PFSK-1 (cell line): ENCODE measurements at regions not wholly inside any gene's neighbourhood (a gene's known extent, or its start where the extent isn't known, plus 50 kb on each side); places are given as distances from the start of the nearest gene placed in this dataset.

ENCODE experiments used
- FOXP2 ChIP-seq: optimal IDR thresholded peaks from 2 replicates; pipeline ENCODE3; 2011; ENCODE audit warnings: borderline replicate concordance, control low read depth, inconsistent platforms; ENCODE audit not compliant: insufficient read depth; ENCODE audit errors: extremely low read length, extremely low read depth
- POLR2AphosphoS5 ChIP-seq: IDR thresholded peaks from 2 replicates; pipeline ENCODE4 v1.6.1; 2012; ENCODE audit warnings: low read depth, mild to moderate bottlenecking, control low read depth, low read length, moderate library complexity
- SIN3A ChIP-seq: IDR thresholded peaks from 2 replicates; pipeline ENCODE4 v1.6.1; 2012; ENCODE audit warnings: mild to moderate bottlenecking, low read length, moderate library complexity, borderline replicate concordance; ENCODE audit not compliant: insufficient read depth
- TAF1 ChIP-seq: IDR thresholded peaks from 2 replicates; pipeline ENCODE4 v1.6.1; 2012; ENCODE audit warnings: low read length, control low read depth, borderline replicate concordance; ENCODE audit not compliant: insufficient read depth
- TF ChIP-seq, protein P1 (sequence below), 2 experiments: IDR thresholded peaks; 2 replicates each; pipeline versions ENCODE4 v1.6.1 to v1.8.0; 2011 to 2012; ENCODE audit warnings: low read depth in 2 of 2, low read length in 2 of 2, control low read depth in 1 of 2, inconsistent platforms in 1 of 2, mild to moderate bottlenecking in 1 of 2, moderate library complexity in 1 of 2; ENCODE audit not compliant: insufficient read depth in 1 of 2

DNA sequence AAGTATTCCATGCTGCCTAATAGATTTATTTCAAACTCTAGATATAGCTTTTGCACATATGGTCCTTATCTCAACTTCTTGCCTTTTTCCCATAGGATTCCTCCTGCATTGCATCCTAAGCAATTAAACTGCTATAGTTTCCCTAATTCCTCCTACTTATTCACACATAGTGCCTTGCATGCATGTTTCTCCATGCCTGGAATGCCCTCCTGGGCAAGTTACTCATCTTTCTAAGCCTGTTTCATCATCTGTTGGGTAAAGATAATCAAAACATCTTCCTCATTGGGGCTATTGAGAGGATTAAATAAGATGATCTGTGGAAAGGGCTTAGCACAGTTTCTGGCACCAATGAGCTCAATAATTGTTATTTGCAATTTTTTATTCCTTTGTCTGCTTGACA is 726.5 kb downstream of the SLC4A3 start:
- TF ChIP-seq POLR2AphosphoS5 (no peak), FOXP2 (no peak), SIN3A (no peak), TAF1 (no peak)
- TF ChIP-seq, protein P1, sequence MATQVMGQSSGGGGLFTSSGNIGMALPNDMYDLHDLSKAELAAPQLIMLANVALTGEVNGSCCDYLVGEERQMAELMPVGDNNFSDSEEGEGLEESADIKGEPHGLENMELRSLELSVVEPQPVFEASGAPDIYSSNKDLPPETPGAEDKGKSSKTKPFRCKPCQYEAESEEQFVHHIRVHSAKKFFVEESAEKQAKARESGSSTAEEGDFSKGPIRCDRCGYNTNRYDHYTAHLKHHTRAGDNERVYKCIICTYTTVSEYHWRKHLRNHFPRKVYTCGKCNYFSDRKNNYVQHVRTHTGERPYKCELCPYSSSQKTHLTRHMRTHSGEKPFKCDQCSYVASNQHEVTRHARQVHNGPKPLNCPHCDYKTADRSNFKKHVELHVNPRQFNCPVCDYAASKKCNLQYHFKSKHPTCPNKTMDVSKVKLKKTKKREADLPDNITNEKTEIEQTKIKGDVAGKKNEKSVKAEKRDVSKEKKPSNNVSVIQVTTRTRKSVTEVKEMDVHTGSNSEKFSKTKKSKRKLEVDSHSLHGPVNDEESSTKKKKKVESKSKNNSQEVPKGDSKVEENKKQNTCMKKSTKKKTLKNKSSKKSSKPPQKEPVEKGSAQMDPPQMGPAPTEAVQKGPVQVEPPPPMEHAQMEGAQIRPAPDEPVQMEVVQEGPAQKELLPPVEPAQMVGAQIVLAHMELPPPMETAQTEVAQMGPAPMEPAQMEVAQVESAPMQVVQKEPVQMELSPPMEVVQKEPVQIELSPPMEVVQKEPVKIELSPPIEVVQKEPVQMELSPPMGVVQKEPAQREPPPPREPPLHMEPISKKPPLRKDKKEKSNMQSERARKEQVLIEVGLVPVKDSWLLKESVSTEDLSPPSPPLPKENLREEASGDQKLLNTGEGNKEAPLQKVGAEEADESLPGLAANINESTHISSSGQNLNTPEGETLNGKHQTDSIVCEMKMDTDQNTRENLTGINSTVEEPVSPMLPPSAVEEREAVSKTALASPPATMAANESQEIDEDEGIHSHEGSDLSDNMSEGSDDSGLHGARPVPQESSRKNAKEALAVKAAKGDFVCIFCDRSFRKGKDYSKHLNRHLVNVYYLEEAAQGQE (IDR thresholded peaks at IDR 0.05; ENCODE audit: insufficient read depth in 1 of 2, low read depth in 2 of 2, low read length in 2 of 2): no peak

DNA sequence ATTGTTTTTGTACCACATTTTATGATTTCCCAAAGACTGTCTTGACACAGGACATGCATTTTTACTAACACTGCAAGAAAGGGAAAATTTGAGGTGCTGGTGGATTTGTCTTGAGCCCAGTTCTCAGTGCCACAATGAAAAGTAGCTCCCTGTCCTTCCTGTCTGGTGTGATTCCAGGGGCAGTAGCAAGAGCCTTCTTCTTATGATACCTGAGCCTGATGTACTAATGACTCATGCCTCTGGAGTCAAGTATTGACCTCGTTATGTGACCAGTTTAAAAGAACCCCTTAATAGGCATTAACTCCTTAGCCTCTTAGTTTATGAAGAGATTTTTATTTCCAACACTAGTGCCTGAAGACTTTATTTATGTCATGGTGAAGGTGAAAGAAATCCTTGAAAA is 728.6 kb downstream of the SLC4A3 start:
- no peak for TF ChIP-seq FOXP2

DNA sequence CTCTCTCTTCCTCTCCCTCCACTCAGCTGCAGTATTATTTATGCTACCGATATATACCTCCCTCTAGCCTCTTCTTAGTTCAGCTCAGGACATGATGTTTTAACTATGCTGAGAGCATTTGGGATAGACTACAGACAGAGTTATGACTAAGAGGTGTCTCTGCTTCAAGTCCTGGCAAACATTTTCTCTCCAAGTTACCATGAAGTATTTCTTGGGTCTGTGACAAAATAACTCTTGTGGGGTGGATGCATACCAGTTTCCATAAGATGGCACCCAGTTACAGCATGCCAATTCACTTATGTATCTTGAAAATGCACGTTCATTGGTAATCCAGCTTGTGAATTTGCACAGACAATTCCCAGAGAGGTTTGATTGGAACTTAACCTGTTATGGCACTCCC is 737.6 kb downstream of the SLC4A3 start:
- TF ChIP-seq POLR2AphosphoS5: no peak

DNA sequence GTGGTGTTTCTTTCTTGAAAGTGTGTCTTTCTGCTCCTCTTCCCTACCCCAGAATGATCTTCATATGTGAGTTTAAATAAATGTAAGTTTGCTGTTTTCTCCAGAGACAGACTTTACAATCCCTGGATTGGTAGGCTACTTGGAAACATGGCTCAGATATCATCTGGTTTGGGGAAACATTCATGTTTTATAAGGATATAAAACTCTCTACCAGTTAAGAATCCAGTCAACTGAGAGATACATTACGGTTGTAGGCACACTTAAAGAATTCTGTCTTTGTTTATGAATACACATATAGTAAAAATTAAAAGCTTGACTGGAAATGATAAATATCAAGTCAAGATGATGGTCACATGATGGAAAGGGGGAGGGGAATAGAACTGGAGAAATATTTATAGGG is 739.3 kb downstream of the SLC4A3 start:
- TF ChIP-seq TAF1: no peak
- TF ChIP-seq POLR2AphosphoS5: no peak
- no peak for TF ChIP-seq FOXP2
- no peak for TF ChIP-seq SIN3A
- TF ChIP-seq, protein P1 (IDR thresholded peaks at IDR 0.05; ENCODE audit: insufficient read depth in 1 of 2, low read depth in 2 of 2, low read length in 2 of 2): no peak

DNA sequence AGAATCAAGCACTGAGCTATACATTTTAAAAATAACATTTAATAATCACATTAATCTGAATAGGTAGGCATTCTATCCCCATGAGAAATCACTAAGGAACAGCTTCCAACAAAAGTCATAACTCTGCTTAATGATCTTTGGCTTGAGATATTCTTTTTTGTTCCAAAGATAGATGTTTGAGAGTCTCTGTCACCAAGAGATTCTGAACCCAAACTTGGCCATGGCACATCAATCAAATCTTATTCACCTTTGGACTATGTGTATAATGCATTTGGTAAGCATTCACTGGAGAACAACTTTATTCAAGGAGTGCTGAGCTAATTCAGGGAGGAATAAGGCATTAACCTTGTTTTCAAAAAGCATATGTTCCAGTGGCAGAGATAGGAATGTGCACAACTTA is 743.3 kb downstream of the SLC4A3 start:
- TF ChIP-seq, protein P1 (IDR thresholded peaks at IDR 0.05; ENCODE audit: insufficient read depth in 1 of 2, low read depth in 2 of 2, low read length in 2 of 2): no peak
- TF ChIP-seq TAF1 (no peak), POLR2AphosphoS5 (no peak), SIN3A (no peak), FOXP2 (no peak)

DNA sequence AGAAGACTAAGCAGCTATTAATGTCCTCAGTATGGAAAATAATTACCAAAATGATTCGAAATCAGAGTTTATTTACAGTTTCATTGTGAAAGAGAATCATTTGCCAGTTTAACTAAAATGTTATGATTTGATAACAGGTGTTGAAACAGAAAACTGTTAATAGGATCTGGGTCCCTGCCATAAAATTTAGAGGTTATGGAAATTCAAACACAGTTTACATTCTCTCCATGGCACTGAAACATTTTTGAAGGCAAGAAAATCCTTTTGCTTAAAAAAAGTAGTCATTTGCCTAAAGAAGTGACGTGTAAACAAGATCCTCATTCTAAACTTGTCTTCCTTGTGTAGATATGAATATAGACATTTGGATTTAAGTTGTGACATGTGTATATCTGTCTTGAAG is 743.8 kb downstream of the SLC4A3 start:
- TF ChIP-seq SIN3A: no peak

- TF ChIP-seq FOXP2 (no peak), TAF1 (no peak), SIN3A (no peak), POLR2AphosphoS5 (no peak)
- TF ChIP-seq, protein P1 (IDR thresholded peaks at IDR 0.05; ENCODE audit: insufficient read depth in 1 of 2, low read depth in 2 of 2, low read length in 2 of 2): no peak
These were observed 746.4 kb downstream of the SLC4A3 start for GRCh38 chr2:220373878-220374277.
